DND-41 (cell line): ENCODE measurements at regions not wholly inside any gene's neighbourhood (a gene's known extent, or its start where the extent isn't known, plus 50 kb on each side); places are given as distances from the start of the nearest gene placed in this dataset.
"Not testable (repeated sequence)": the region's sequence is repeated elsewhere in the genome, so short reads cannot be mapped to it uniquely, and the experiment has no call there.

Experiments
- EZH2 ChIP-seq: IDR thresholded peaks from 3 replicates; pipeline ENCODE4 v1.6.1; 2012; ENCODE audit warnings: borderline replicate concordance, low read depth, mild to moderate bottlenecking, moderate library complexity, low read length, inconsistent platforms; ENCODE audit not compliant: severe bottlenecking
- TF ChIP-seq, protein P1 (sequence below): IDR thresholded peaks from 2 replicates; pipeline ENCODE4 v1.5.1; 2012; ENCODE audit warnings: borderline replicate concordance, low read length, moderate library complexity, mild to moderate bottlenecking; ENCODE audit not compliant: poor library complexity, severe bottlenecking; ENCODE audit errors: extremely low read depth

DNA sequence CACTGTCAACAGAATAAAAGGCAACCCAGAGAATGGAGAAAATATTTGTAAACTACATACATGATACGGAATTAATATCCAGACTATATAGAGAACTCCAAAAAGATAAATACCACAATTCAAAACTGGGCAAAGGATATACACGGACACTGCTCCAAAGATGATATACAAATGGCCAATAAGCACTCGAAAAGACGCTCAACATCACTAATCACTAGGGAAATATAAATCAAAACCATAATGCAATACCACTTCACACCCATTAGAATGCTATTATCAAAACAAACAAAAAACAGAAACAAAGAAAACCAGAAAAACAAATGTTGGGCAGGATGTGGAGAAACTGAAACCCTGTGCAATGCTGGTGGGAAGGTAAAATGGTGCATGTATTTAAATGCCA is 1764.6 kb upstream of the DEFB115 start:
- TF ChIP-seq, protein P1, sequence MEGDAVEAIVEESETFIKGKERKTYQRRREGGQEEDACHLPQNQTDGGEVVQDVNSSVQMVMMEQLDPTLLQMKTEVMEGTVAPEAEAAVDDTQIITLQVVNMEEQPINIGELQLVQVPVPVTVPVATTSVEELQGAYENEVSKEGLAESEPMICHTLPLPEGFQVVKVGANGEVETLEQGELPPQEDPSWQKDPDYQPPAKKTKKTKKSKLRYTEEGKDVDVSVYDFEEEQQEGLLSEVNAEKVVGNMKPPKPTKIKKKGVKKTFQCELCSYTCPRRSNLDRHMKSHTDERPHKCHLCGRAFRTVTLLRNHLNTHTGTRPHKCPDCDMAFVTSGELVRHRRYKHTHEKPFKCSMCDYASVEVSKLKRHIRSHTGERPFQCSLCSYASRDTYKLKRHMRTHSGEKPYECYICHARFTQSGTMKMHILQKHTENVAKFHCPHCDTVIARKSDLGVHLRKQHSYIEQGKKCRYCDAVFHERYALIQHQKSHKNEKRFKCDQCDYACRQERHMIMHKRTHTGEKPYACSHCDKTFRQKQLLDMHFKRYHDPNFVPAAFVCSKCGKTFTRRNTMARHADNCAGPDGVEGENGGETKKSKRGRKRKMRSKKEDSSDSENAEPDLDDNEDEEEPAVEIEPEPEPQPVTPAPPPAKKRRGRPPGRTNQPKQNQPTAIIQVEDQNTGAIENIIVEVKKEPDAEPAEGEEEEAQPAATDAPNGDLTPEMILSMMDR = not testable (repeated sequence)
- TF ChIP-seq EZH2 = not testable (repeated sequence)
